ENCODE measurements at regions not wholly inside any gene's neighbourhood (a gene's known extent, or its start where the extent isn't known, plus 50 kb on each side); places are given as distances from the start of the nearest gene placed in this dataset.

- TF ChIP-seq CTCF (conservative IDR thresholded peaks at IDR 0.05 in 1 of 2, IDR thresholded peaks at IDR 0.05 in 1 of 2; ENCODE audit: low read depth in 1 of 2, low read length in 2 of 2), result no peak
- no peak for TF ChIP-seq EZH2 (IDR thresholded peaks at IDR 0.05; ENCODE audit: low read length, missing control alignments)
- Histone ChIP-seq H3K9ac (ENCODE audit: insufficient read depth, low read length) (no peak overlapping the region), H3K4me2 (ENCODE audit: extremely low read depth, insufficient read depth, low read length) (no peak overlapping the region), H3K79me2 (ENCODE audit: control insufficient read depth, insufficient read depth, low read length) (no peaks in the 10 kb centered on the region), H3K9me3 (ENCODE audit: control insufficient read depth, insufficient read depth, low read depth, low read length) (peaks cover 3% of the 10 kb centered on the region), H2AFZ (ENCODE audit: low read length) (no peak overlapping the region), H3K4me3 (replicated peaks in 1 of 4; ENCODE audit: control extremely low read depth in 1 of 4, insufficient read depth in 1 of 4, low read depth in 3 of 4, low read length in 4 of 4) (no peak overlapping the region), H3K27me3 (ENCODE audit: control insufficient read depth, insufficient read depth, low read length) (no peaks in the 10 kb centered on the region), H4K20me1 (ENCODE audit: control insufficient read depth, extremely low read depth, insufficient read depth, low read length) (no peaks in the 10 kb centered on the region), H3K27ac (ENCODE audit: insufficient read depth, low read length) (no peak overlapping the region), H3K36me3 (ENCODE audit: control insufficient read depth, insufficient read depth, low read length) (no peaks in the 10 kb centered on the region), H3K4me1 (ENCODE audit: control insufficient read depth, extremely low read depth, insufficient read depth, low read length) (no peaks in the 10 kb centered on the region)
- no peak for DNase-seq (ENCODE audit: low read depth in 2 of 2)
These were observed 737.9 kb upstream of the SALL3 start for GRCh38 chr18:78241535-78242253.

DNA sequence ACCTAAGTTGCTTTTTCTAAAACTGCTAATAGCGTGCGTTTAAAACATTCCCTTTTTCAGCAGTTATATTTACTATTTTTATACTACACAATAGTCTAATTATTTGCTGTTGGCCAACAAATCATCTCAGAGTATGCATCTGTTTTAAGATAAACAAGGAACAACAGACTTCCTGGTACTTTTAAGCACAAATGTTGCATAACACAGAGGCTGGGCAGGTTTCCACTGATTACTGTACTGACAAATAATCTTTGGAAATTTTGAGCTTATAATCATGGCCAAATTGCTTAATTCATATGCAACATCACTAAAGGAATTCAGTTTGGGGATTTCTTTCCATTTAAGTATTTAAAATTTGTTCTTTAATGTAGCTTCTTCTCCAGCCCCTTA is 737.4 kb upstream of the SALL3 start:
- H3K4me3 ChIP-seq (replicated peaks in 1 of 4; ENCODE audit: control extremely low read depth in 1 of 4, insufficient read depth in 1 of 4, low read depth in 3 of 4, low read length in 4 of 4), result no peak overlapping the region
- no peak overlapping the region for H3K27ac ChIP-seq (ENCODE audit: insufficient read depth, low read length)
- H3K36me3 ChIP-seq (ENCODE audit: control insufficient read depth, insufficient read depth, low read length), result no peaks in the 10 kb centered on the region
- H4K20me1 ChIP-seq (ENCODE audit: control insufficient read depth, extremely low read depth, insufficient read depth, low read length), result no peaks in the 10 kb centered on the region
- no peaks in the 10 kb centered on the region for H3K79me2 ChIP-seq (ENCODE audit: control insufficient read depth, insufficient read depth, low read length)
- H3K9me3 ChIP-seq (ENCODE audit: control insufficient read depth, insufficient read depth, low read depth, low read length), result peaks cover 3% of the 10 kb centered on the region
- peak in 1 of 2 donors; percentile 12 for DNase-seq (ENCODE audit: low read depth in 2 of 2)
- H2AFZ ChIP-seq (ENCODE audit: low read length), result no peak overlapping the region
- no peak overlapping the region for H3K9ac ChIP-seq (ENCODE audit: insufficient read depth, low read length)
- no peaks in the 10 kb centered on the region for H3K27me3 ChIP-seq (ENCODE audit: control insufficient read depth, insufficient read depth, low read length)
- H3K4me1 ChIP-seq (ENCODE audit: control insufficient read depth, extremely low read depth, insufficient read depth, low read length), result no peaks in the 10 kb centered on the region
- H3K4me2 ChIP-seq (ENCODE audit: extremely low read depth, insufficient read depth, low read length), result no peak overlapping the region
- TF ChIP-seq CTCF (conservative IDR thresholded peaks at IDR 0.05 in 1 of 2, IDR thresholded peaks at IDR 0.05 in 1 of 2; ENCODE audit: low read depth in 1 of 2, low read length in 2 of 2) (no peak), EZH2 (IDR thresholded peaks at IDR 0.05; ENCODE audit: low read length, missing control alignments) (no peak)

DNA sequence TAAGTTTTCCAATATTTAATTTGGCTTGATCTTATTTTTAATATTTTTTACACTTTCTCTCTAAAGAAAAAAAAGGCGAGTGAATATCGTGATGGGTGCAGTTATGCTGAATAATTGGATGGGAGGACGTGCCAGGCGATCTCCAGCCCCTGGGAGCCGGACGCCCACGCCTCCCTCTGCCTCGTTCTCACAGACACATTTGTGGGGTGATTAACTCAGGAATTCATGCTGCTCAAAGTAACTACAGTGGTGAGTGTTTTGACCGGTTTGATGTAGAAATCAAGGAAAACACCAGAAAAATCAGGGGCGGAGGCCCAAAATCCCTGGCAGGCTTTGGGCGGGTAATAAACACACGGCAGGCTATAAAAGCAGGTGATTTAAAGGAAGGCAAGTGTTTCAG is 736.8 kb upstream of the SALL3 start:
- no peak overlapping the region for H2AFZ ChIP-seq (ENCODE audit: low read length)
- TF ChIP-seq CTCF (conservative IDR thresholded peaks at IDR 0.05 in 1 of 2, IDR thresholded peaks at IDR 0.05 in 1 of 2; ENCODE audit: low read depth in 1 of 2, low read length in 2 of 2), result no peak
- no peak for TF ChIP-seq EZH2 (IDR thresholded peaks at IDR 0.05; ENCODE audit: low read length, missing control alignments)
- H3K27ac ChIP-seq (ENCODE audit: insufficient read depth, low read length), result no peak overlapping the region
- H3K9me3 ChIP-seq (ENCODE audit: control insufficient read depth, insufficient read depth, low read depth, low read length), result peaks cover 3% of the 10 kb centered on the region
- H3K79me2 ChIP-seq (ENCODE audit: control insufficient read depth, insufficient read depth, low read length), result no peaks in the 10 kb centered on the region
- no peak overlapping the region for H3K4me2 ChIP-seq (ENCODE audit: extremely low read depth, insufficient read depth, low read length)
- no peaks in the 10 kb centered on the region for H4K20me1 ChIP-seq (ENCODE audit: control insufficient read depth, extremely low read depth, insufficient read depth, low read length)
- no peak overlapping the region for H3K9ac ChIP-seq (ENCODE audit: insufficient read depth, low read length)
- no peak for DNase-seq (ENCODE audit: low read depth in 2 of 2)
- H3K4me3 ChIP-seq (replicated peaks in 1 of 4; ENCODE audit: control extremely low read depth in 1 of 4, insufficient read depth in 1 of 4, low read depth in 3 of 4, low read length in 4 of 4), result no peak overlapping the region
- H3K36me3 ChIP-seq (ENCODE audit: control insufficient read depth, insufficient read depth, low read length), result no peaks in the 10 kb centered on the region
- H3K27me3 ChIP-seq (ENCODE audit: control insufficient read depth, insufficient read depth, low read length), result no peaks in the 10 kb centered on the region
- H3K4me1 ChIP-seq (ENCODE audit: control insufficient read depth, extremely low read depth, insufficient read depth, low read length), result no peaks in the 10 kb centered on the region

Measured in fibroblast of lung (primary cell).